Common myeloid progenitor, CD34-positive (primary cell): ENCODE measurements at regions not wholly inside any gene's neighbourhood (a gene's known extent, or its start where the extent isn't known, plus 50 kb on each side); places are given as distances from the start of the nearest gene placed in this dataset.

ENCODE experiments used
- CTCF ChIA-PET: fragments of 350-600 bp; sonication (Branson Sonifier 250); formaldehyde crosslinking; loops from one replicate; lab custom pipeline; 2021; ENCODE audit warnings: antibody characterized with exemption; lab: Charles Lee
- POLR2A ChIA-PET: fragments of 350-600 bp; sonication (Branson Sonifier 250); formaldehyde crosslinking; loops from one replicate; lab custom pipeline; 2021; ENCODE audit warnings: antibody characterized with exemption; lab: Charles Lee
- DNase-seq, 3 donors: peaks; one replicate each; pipeline versions ENCODE4 v3.0.0 to v3.0.0-alpha.2; 2013
- H3K27ac ChIP-seq, 2 experiments: 1 replicate in 1 of 2; 2 replicates in 1 of 2; pipeline ENCODE4 v1.7.0; 2013; ENCODE audit warnings: inconsistent platforms in 2 of 2, low read length in 2 of 2, mild to moderate bottlenecking in 2 of 2, low read depth in 1 of 2, moderate library complexity in 1 of 2; ENCODE audit not compliant: severe bottlenecking in 2 of 2, insufficient read depth in 1 of 2, poor library complexity in 1 of 2
- H3K27me3 ChIP-seq, 5 experiments: replicated peaks in 2 of 5; 1 replicate in 3 of 5; 2 replicates in 2 of 5; pipeline versions ENCODE4 v1.6.1 to v1.7.0; 2013; ENCODE audit warnings: low read length in 4 of 5, mild to moderate bottlenecking in 2 of 5, moderate library complexity in 2 of 5, inconsistent platforms in 1 of 5; ENCODE audit not compliant: insufficient read depth in 5 of 5, control insufficient read depth in 4 of 5
- H3K36me3 ChIP-seq, 4 experiments: 1 replicate in 2 of 4; 2 replicates in 2 of 4; pipeline versions ENCODE4 v1.6.1 to v1.7.0; 2013; ENCODE audit warnings: low read length in 3 of 4, control low read depth in 1 of 4, mild to moderate bottlenecking in 1 of 4; ENCODE audit not compliant: control insufficient read depth in 4 of 4, insufficient read depth in 4 of 4
- H3K4me1 ChIP-seq, 4 experiments: 1 replicate in 3 of 4; 2 replicates in 1 of 4; pipeline versions ENCODE4 v1.6.1 to v1.7.1; 2013; ENCODE audit warnings: low read length in 3 of 4, mild to moderate bottlenecking in 3 of 4, control low read depth in 1 of 4, inconsistent platforms in 1 of 4, moderate library complexity in 1 of 4; ENCODE audit not compliant: control insufficient read depth in 4 of 4, insufficient read depth in 4 of 4; ENCODE audit errors: control extremely low read depth in 1 of 4
- H3K4me3 ChIP-seq, 7 experiments: 1 replicate in 4 of 7; 2 replicates in 3 of 7; pipeline versions ENCODE4 v1.5.1 to v1.7.0; 2013; ENCODE audit warnings: mild to moderate bottlenecking in 7 of 7, low read length in 6 of 7, moderate library complexity in 6 of 7, inconsistent platforms in 2 of 7, low read depth in 2 of 7, control low read depth in 1 of 7; ENCODE audit not compliant: insufficient read depth in 4 of 7, control insufficient read depth in 1 of 7; ENCODE audit errors: extremely low read depth in 1 of 7
- H3K9me3 ChIP-seq, 5 experiments: 1 replicate in 4 of 5; 2 replicates in 1 of 5; pipeline versions ENCODE4 v1.6.1 to v1.7.1; 2013; ENCODE audit warnings: low read length in 4 of 5, mild to moderate bottlenecking in 2 of 5, inconsistent platforms in 1 of 5, low read depth in 1 of 5, moderate library complexity in 1 of 5; ENCODE audit not compliant: control insufficient read depth in 4 of 5, insufficient read depth in 2 of 5; ENCODE audit errors: control extremely low read depth in 1 of 5
- whole genome bisulfite sequencing: methylation state at CpG from one replicate; pipeline ENCODE4 v1.1.5; 2013; ENCODE audit not compliant: insufficient coverage; 5-methylcytosine and 5-hydroxymethylcytosine counted together

DNA sequence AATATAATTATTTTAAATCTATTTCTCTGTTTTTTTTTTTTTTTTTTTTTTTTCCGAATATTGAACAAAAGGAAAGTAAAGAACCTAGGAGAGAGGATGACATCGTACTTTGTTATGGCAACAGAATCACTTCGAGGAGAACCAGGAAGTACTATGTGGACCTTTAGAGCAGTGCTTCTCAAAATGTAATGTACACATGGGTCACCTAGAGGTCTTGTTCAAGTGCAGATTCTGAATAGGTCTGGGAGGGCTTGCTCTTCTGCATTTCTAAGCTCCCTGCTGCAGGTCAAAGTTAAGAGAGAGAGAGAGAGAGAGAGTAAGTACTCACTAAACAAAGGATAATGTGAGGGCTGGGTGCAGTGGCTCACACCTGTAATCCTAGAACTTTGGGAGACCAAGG is 419.5 kb upstream of the TENM4 start:
- H3K9me3 ChIP-seq, result no peaks in the 10 kb centered on the region
- no peaks in the 10 kb centered on the region for H3K4me1 ChIP-seq
- H3K4me3 ChIP-seq, result no peak overlapping the region
- no peak for DNase-seq
- no peaks in the 10 kb centered on the region for H3K27me3 ChIP-seq
- no peaks in the 10 kb centered on the region for H3K36me3 ChIP-seq
- ChIA-PET CTCF (interaction anchor here (0.6 kb wide), 1 partner anchor 214 kb away, joined by 3 read pairs; no protein-coding TSS in a partner anchor), POLR2A (no interaction called here)
- H3K27ac ChIP-seq, result no peak overlapping the region
- 79% methylated on average over 2 of the region's 3 CpGs for WGBS

DNA sequence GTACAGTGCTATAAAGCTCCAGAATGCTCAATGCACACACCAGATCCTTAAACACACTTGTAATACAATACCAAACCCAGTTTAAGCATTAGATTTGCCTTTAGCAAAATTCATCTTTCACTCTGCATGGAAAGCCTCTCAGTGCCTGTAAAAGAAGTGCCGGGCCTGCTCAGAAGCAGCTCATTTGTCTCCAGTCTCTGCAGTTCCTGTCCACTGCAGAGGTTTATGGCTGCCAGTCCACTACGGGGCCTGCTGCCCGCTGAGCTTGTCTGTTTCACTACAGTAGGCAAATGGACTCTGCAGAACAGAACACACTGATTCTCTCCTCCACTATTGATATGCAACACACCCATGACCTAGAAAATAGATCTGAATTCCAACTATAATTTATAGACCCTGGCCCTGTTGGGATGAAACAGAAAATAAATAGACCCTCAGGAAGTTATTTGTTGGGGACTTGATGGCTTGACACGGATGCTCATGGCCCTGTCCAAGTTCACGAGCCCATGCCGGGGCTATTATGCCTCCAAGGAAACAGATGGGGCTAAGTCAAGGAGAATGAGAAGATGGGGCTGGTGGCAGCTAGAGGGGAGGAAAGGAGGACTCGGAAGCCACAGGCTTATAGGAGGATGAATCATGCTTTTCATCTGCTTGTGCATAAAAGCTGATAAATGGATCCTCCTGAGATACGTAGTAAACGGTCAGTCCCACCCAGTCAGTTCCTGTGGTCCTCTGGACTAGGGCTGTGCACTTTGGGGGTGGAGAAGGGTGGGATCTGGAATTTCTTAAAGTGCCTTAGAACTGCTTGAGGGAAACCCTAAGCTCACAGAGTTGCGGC is 416.8 kb upstream of the TENM4 start:
- ChIA-PET CTCF (no interaction called here), POLR2A (no interaction called here)
- no peaks in the 10 kb centered on the region for H3K9me3 ChIP-seq
- WGBS, result 82% methylated on average over 10 of the region's 10 CpGs
- no peaks in the 10 kb centered on the region for H3K4me1 ChIP-seq
- no peak for DNase-seq
- no peaks in the 10 kb centered on the region for H3K36me3 ChIP-seq
- H3K4me3 ChIP-seq, result no peak overlapping the region
- no peaks in the 10 kb centered on the region for H3K27me3 ChIP-seq
- no peak overlapping the region for H3K27ac ChIP-seq

DNA sequence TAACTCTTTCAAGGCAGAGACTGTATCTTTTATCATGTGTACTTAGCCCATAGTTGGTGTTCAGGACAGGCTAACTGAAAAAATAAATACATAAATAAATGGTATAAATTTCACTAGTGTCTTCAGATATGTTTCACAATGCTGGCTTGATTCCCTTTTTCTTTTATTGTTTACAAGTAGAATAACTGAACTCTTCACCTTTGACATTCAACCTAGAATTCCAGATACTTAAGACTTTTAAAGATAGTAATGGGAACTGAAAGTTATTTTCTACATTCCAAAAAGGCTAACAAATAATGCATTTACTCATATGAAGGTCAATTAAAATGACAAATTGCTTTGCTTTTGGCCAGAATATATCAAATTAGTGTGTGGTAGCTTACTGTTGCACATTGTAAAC is 411.3 kb upstream of the TENM4 start:
- no peak for DNase-seq
- H3K4me3 ChIP-seq, result no peak overlapping the region
- H3K27me3 ChIP-seq, result no peaks in the 10 kb centered on the region
- no peaks in the 10 kb centered on the region for H3K4me1 ChIP-seq
- no peaks in the 10 kb centered on the region for H3K9me3 ChIP-seq
- no peak overlapping the region for H3K27ac ChIP-seq
- ChIA-PET POLR2A (no interaction called here), CTCF (no interaction called here)
- no peaks in the 10 kb centered on the region for H3K36me3 ChIP-seq

DNA sequence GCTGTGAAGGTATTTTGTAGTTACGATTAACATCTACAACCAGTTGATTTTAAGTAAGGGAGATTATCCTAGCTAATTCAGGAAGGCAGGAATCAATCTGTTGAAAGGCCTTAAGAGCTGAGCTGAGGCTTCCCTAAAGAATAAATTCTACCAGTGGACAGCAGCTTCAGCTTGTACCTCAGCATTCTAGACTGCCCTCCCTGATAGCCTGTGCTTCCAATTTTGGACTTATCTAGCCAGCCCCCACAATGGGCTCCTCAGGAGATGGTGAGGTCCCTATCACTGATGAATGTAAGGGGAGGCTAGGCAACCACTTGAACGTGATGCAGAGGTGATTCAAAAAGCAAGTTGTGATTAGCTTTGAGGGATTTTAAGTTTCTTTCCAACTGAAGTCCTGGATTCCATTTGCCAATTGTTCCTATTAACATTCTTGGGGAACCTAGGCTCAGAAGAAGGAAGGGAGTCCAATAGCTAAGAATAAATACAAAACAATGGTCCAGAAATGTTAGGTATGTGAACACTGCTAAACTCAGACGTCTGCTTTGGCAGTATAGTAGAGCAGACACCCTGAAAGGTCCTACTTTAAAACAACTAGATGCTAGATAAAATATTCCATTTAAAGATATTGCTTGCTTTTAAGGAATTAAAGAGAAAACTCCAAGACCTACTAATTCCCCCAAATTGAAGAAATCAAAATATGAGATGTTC is 404.3 kb upstream of the TENM4 start:
- WGBS, result 71% methylated on average over 1 of the region's 3 CpGs
- CTCF ChIA-PET, result no interaction called here
- H3K4me3 ChIP-seq, result no peak overlapping the region
- H3K27me3 ChIP-seq, result no peaks in the 10 kb centered on the region
- H3K36me3 ChIP-seq, result no peaks in the 10 kb centered on the region
- no peaks in the 10 kb centered on the region for H3K9me3 ChIP-seq
- peaks cover 0 to 2% (median 0%) of the 10 kb centered on the region in 4 experiments for H3K4me1 ChIP-seq
- POLR2A ChIA-PET, result no interaction called here
- no peak for DNase-seq
- no peak overlapping the region for H3K27ac ChIP-seq

DNA sequence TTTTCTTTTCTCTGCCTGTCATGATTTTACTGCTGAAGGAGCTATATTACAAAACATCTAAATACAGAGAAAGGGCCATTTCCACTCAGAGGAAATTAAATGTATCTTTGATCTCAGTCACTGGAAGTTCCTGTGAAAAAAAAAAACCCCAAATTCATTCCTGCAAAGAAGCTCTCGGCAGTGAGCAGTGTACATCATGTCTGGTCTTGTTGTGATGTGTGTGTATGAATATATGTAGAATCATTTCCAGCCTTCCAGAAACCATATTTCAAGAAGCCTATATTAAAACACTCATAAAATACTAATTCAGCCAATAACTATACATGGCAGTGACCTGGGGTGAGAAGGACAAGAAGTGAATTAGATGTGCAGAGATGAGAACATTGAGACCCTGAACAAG is 393.2 kb upstream of the TENM4 start:
- POLR2A ChIA-PET, result no interaction called here
- CTCF ChIA-PET, result no interaction called here

DNA sequence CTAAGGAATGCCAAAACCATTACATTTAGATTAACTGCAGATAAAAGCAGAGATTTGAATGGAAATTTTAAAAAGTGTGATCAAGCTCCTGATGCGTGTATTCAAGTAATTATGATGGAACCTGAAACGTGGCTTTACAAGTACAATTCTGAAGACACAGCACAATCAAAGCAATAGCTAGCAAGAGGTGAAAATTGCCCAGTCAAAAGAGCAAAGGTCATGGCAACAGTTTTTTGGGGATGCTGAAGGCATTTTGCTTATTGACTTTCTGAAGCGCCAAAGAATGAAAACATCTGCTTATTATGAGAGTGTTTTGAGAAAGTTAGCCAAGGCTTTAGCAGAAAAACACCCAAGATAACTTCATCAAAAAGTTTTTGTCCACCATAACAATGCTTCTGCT is 389.6 kb upstream of the TENM4 start:
- 100% methylated on average over 2 of the region's 3 CpGs for WGBS
- POLR2A ChIA-PET, result no interaction called here
- Histone ChIP-seq H3K4me1 (no peaks in the 10 kb centered on the region), H3K36me3 (no peaks in the 10 kb centered on the region), H3K27ac (no peak overlapping the region), H3K4me3 (no peak overlapping the region), H3K27me3 (no peaks in the 10 kb centered on the region), H3K9me3 (no peaks in the 10 kb centered on the region)
- DNase-seq, result no peak
- CTCF ChIA-PET, result no interaction called here

More for the DNA sequence above, 393.2 kb upstream of the TENM4 start:
- no peak overlapping the region for H3K4me3 ChIP-seq
- DNase-seq, result no peak
- H3K9me3 ChIP-seq, result no peaks in the 10 kb centered on the region
- H3K4me1 ChIP-seq, result no peaks in the 10 kb centered on the region
- no CpG with 5 or more reads among the region's 1 CpG for WGBS
- H3K27ac ChIP-seq, result no peak overlapping the region
- no peaks in the 10 kb centered on the region for H3K36me3 ChIP-seq
- no peaks in the 10 kb centered on the region for H3K27me3 ChIP-seq

DNA sequence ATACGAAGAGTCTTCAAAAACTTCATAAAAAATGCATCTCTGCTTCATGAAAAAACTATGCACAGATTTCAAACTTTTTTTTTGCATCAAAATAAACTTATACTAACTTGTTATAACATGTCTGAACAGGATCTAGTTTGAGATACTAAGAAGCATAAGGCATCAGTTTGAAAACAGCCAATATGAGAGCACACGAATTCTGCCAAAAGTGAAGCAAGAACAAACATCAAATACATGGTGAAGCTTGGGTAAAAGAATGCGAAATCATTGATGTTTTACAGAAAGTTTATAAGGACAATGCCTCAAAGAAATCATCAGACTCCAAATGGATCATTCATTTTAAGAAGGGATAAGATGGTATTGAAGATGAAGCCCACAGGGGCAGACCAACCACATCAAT is 389.1 kb upstream of the TENM4 start:
- POLR2A ChIA-PET, result no interaction called here
- CTCF ChIA-PET, result no interaction called here
- no peaks in the 10 kb centered on the region for H3K27me3 ChIP-seq
- H3K27ac ChIP-seq, result no peak overlapping the region
- H3K4me1 ChIP-seq, result no peaks in the 10 kb centered on the region
- no peak overlapping the region for H3K4me3 ChIP-seq
- 80% methylated on average over 2 of the region's 3 CpGs for WGBS
- H3K9me3 ChIP-seq, result no peaks in the 10 kb centered on the region
- no peaks in the 10 kb centered on the region for H3K36me3 ChIP-seq
- DNase-seq, result no peak
